Inferior parietal cortex (tissue), 1 donor: ENCODE measurements at regions not wholly inside any gene's neighbourhood (a gene's known extent, or its start where the extent isn't known, plus 50 kb on each side); places are given as distances from the start of the nearest gene placed in this dataset.

Experiments used
- DNase-seq: peaks from one replicate; pipeline ENCODE4 v3.0.0-alpha.2; 2016; ENCODE audit errors: extremely low spot score

GRCh38 chr22:48960980-48961660 lies 866.6 kb downstream of the BRD1 start:
- no peak for DNase-seq

DNA sequence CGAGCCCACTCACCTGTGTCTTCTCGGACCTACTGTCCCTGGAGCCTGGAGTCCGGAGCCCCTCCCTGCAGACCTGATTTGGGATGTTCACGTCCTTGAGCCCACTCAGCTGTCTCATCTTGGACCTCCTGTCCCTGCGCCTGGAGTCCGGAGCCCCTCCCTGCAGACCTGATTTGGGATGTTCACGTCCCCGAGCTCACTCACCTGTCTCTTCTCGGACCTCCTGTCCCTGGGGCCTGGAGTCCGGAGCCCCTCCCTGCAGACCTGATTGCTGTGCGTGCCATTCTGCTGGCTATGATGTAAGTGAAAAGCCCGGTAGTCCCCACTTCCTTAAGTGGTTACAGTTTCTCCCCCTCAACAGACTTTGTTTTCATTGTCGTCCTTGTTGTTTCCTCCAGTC lies 867.1 kb downstream of the BRD1 start:
- no peak for DNase-seq

DNA sequence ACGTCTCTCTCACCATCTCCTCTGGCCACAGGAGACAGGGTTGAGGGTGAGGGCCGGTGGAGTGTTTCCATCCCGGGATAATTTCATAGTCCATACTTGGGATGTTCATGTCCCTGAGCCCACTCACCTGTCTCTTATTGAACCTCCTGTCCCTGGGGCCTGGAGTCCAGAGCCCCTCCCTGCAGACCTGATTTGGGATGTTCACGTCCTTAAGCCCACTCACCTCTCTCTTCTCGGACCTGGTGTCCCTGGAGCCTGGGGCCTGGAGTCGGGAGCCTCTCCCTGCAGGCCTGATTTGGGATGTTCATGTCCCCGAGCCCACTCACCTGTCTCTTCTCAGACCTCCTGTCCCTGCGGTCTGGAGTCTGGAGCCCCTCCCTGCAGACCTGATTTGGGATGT lies 868.2 kb downstream of the BRD1 start:
- DNase-seq = no peak

GRCh38 chr22:48957987-48958321 lies 869.7 kb downstream of the BRD1 start:
- DNase-seq = no peak

GRCh38 chr22:48957311-48957986 lies 870.2 kb downstream of the BRD1 start:
- no peak for DNase-seq

DNA sequence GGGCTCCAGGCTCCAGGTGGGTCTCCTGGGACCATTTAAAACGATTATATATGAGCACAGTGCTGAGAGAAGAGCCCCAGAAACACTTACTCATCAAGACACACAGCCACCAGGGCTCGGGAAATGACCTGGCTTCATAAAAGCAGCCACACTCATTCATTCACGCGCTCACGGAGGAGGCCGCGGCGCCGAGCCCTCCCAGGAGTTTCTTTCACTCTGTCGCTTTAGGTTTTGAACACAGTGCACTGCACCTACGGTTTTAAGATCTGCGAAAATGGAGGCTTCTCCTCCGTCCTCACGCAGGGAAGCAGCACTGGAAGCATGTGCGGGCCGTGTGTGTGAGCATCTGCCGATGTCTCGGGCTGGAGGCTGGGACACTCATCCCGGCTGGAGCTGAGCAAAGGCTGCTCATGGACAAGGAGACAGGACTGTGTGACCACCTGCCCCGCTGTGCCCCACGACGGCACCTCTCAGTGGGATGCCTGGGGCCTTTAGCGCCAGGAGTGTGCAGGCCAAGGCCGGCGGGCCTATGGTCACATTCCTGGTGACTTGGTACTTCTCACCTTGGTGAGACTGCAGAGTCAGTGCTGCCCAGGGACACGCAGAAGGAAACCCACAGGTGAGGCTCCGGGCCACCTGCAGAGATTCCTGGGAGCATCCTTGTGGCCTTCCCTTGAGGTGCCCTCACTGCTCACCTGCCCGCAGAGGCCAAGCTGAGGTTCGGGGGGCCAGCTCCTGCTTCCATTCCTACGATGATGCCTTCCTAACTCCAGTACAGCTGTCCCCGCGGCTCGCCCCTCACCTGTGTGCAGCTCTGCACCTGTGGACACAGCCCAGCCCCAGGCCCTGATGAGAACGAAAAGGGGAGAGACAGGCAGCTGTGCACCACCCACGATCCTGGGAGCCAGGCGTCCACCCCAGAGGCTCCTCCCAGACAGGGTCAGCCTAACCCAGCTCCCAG lies 872.0 kb downstream of the BRD1 start:
- DNase-seq = no peak

GRCh38 chr22:48954781-48955311 lies 872.8 kb downstream of the BRD1 start:
- no peak for DNase-seq

- DNase-seq = no peak
Measured at GRCh38 chr22:48953830-48954229, 873.8 kb downstream of the BRD1 start.

DNA sequence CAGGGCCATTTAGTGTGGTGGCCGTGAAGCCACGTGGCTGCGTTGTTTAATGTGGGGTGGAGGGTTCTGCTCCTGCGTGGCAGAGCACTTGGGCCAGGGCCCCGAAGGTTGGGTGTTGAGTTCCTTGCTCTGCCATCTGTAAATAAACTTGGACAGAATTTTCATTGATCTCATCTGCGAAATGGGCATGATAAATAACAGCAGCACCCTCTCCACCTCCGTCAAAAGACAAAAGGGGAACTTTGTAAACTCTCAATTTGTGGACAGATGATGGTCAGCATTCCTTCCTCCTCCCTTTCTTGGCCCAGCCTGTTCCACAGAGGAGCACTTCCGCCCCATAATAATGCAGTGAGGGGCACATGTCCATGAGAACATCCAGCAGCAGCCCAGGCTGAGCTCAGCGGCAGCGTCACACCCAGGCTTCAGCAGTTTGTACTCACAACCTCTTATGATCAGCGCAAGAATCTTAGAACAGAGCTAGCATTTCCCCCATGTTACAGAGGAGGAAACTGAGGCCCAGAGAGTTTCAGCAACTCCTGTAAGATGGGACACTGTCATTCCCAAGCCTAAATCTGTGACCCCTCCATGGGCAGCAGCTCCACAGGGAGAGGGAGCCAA lies 874.5 kb downstream of the BRD1 start:
- DNase-seq = no peak

GRCh38 chr22:48952256-48953102 lies 875.2 kb downstream of the BRD1 start:
- no peak for DNase-seq

DNA sequence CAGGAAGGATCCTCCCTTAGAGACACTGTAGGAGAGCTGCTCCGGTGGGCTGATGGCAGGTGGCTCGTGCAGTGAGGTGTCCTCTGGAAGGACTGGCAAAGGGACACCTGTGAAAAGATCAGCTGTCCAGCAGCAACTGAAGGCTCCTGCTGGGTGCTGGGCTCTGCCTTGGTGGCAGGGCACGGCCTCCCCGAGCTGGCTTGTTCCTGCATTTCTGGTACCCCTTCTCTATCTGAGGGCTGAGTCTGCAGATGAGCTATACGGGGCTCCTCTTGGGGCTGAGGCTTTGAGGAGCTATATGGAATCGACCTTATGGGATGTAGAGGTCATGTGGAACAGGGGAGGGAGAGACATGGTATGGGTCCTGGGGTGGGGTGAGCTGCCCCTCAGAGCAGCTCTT lies 875.8 kb downstream of the BRD1 start:
- no peak for DNase-seq

DNA sequence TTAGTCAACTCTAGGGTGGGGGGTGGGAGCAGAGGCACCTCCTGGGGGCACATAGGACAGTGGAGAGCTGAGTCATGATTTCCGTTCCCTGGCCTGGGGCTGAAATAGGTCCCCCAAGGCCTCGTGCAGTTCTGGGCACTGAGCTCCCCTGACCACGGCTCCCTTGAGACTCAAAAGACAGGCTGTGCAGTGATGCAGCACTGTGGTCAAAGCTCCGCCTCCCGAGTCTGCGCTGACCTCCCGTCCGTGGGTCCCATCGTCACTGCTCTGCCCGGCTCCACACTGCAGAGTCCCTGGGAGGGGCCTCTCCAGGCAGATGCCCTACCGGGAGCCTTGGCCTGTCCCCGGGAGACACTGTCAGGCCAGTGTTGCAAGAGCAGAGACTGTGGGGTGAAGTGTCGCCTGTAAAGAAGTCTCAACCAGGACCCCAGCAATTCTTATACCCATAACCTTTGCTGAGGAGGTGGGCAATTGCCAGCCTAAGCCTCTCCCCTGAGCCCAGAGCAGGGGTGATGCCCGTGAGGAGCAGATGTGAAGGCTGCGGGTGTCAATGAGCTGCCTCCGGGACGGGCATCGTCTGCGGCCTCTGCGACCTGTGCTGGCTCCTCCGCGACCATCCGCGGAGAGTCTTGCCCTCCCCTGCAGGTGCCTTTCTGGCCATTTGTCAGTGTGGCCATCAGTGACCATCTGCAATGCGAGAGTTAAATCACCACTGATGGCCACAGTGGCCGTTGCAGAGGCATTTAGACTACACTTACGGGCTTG lies 877.3 kb downstream of the BRD1 start:
- DNase-seq = no peak

DNA sequence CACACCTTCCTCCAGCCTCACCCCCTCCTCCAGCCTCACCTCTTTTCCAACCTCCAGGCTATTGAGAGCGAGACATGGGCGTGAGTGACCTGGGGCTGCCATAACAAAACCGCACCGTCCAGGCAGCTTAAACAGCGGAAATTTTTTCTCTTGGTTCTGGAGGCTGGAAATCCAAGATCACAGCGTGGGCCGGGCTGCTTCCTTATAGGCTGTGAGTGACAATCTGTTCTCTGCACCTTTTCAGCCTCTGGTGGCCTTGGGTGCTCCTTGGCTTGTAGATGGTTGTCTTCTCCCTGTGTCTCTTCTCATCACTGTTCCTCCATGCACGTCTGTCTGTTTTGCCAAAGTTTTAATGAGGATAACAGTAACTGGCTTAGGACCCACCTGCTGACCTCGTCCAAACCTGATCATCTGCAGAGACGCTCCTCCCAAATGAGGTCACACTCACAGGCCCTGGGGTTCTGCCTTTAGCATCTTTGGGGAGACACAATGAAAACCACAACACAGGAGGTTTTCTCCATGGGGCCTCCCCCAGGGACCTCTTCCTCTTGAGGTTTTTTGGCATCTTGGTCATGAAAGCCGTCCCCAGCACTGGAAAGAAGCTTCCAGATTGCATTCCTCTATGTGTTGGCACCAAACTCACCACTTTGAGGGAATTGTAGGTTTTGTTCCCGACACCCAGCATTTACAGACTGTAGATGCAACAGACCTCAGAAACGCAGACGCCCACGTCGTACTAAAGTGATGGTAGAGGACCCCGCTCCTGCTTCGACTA lies 878.1 kb downstream of the BRD1 start:
- DNase-seq = no peak

DNA sequence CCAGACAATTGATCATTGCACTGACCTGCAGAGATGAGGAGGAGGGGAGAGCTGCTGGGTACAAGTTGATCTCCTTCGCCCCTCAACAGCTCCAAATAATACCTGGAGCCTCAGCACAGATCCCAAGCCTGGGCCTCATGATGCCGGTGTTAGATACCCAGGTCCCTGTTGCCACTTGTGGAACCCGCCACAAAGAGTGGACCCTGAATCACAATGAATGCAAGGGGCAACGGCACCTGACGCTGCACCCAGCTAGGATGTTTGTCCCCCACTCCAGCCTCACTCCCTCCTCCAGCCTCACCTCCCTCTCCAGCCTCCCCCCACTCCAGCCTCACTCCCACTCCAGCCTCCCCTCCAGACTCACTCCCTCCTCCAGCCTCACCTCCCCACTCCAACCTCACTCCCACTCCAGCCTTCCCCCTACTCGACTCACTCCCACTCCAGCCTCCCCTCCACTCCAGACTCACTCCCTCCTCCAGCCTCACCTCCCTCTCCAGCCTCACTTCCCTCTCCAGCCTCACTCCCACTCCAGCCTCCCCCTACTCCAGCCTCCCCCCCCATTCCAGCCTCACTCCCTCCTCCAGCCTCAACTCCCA lies 879.0 kb downstream of the BRD1 start:
- no peak for DNase-seq

DNA sequence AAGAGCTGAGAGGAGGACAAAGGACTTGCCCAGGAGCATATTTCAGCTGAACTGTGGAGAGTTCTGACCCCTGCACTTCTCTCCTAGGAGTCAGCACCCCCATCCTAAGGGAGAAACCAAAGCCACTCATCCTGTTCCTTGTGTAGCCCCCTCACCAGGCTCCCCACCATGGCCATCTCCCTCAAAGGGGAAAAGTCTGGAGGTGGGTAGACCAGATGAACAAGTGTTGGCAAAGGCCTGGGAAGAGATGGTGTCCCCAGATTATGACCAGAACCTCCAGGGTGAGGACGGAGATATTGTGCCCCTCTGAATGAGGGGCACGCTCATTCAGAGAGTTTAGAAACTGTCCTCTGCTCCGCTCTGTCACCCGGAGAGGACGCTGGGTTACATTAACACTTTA lies 880.0 kb downstream of the BRD1 start:
- DNase-seq = no peak

- DNase-seq = no peak
Measured at GRCh38 chr22:48945621-48946458, 881.8 kb downstream of the BRD1 start.

DNA sequence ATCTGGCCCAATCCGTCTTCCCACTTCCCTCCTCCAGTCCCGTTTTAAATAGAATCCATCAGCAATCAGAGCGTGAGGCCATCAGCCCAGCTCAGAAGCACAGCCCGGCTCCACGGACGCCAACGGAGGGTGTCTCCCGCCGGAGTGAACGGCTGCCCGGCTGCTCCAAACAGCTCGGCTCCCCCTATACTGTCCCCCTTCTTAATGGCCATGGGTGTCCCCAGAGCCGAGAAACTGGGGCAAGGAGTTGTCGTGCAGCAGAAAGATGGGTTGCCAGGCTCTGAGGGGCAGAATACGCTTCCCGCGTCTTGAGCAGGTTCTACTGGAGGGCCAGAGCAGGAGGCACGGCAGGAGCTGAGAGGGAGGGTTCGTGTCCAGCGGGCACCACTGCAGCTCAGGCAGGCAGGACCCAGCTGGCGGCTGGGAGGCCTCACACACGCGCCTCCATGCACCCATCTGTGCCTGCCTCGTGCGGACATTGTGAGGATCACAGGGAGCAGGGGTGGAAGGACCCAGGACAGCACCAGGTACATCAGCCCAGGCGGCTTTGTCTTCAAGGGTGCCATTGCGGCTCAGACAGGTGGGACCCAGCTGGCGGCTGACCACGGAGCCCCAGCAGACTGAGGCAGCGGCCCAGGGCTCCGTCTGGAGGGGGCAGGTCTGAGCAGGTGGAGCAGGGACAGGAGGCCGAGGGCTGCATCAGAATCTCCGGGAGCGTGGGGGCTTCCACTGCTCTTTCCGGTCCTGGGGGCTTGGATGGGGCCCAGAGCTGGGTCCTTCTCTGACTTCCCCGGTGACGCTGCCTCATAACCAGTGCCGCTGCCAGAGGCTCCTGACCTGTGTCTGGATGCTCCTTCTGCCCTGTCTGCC lies 882.7 kb downstream of the BRD1 start:
- no peak for DNase-seq
